ENCODE measurements at regions not wholly inside any gene's neighbourhood (a gene's known extent, or its start where the extent isn't known, plus 50 kb on each side); places are given as distances from the start of the nearest gene placed in this dataset.

- no peaks in the 10 kb centered on the region for H3K9me3 ChIP-seq (replicated peaks; ENCODE audit: control insufficient read depth, insufficient read depth, low read depth, low read length)
- BruUV-seq (replicated peaks), result no TSS peak
- DNase-seq (ENCODE audit: extremely low read depth in 1 of 4, low spot score in 3 of 4) (no peak), ATAC-seq (no peak), FAIRE-seq (no peak)
- intact Hi-C loops (cut with micrococcal nuclease), result no loop called here
- 4% methylated on average over 8 of the region's 8 CpGs for WGBS (ENCODE audit: insufficient coverage, low coverage, missing lambda C conversion rate)
- H3K27me3 ChIP-seq (ENCODE audit: control insufficient read depth in 2 of 2, insufficient read depth in 2 of 2, low read length in 2 of 2), result peaks cover 0 to 3% of the 10 kb centered on the region in 2 experiments; a peak in 2 of 5 replicates
- ChIA-PET POLR2A (no interaction called here), CTCF (ENCODE audit: low intra/inter-chr PET ratio) (no interaction called here)
- H4K20me1 ChIP-seq (replicated peaks; ENCODE audit: control insufficient read depth, insufficient read depth, low read length), result no peaks in the 10 kb centered on the region
- no peak overlapping the region for H2AFZ ChIP-seq (ENCODE audit: low read depth, low read length)
- H3K79me2 ChIP-seq (ENCODE audit: control insufficient read depth, insufficient read depth, low read length), result no peaks in the 10 kb centered on the region
- no peaks in the 10 kb centered on the region for H3K9me1 ChIP-seq (ENCODE audit: control insufficient read depth, insufficient read depth, low read length)
- H3K9ac ChIP-seq (ENCODE audit: insufficient read depth in 1 of 2, low read depth in 2 of 2, low read length in 2 of 2), result no peak overlapping the region
- H3K4me1 ChIP-seq (replicated peaks in 1 of 2; ENCODE audit: control insufficient read depth in 2 of 2, insufficient read depth in 2 of 2, low read length in 2 of 2), result no peaks in the 10 kb centered on the region
- H3K4me3 ChIP-seq, result no peak overlapping the region
- no peak overlapping the region for H3K4me2 ChIP-seq (ENCODE audit: insufficient read depth, low read length)
- in situ Hi-C loops (cut with MboI), result no loop called here
- no peak overlapping the region for H3K27ac ChIP-seq (ENCODE audit: extremely low read depth, low read depth, low read length)
- no peaks in the 10 kb centered on the region for H3K36me3 ChIP-seq (ENCODE audit: control insufficient read depth, insufficient read depth, low read length)
- TF ChIP-seq TSC22D4 (tag; IDR thresholded peaks at IDR 0.05) (no peak), RERE (CRISPR knock-in tag; IDR thresholded peaks at IDR 0.05; ENCODE audit: borderline replicate concordance) (no peak), POLR3A (IDR thresholded peaks at IDR 0.05; ENCODE audit: borderline replicate concordance, extremely low read depth, insufficient read depth, insufficient read length) (no peak), EHMT2 (IDR thresholded peaks at IDR 0.05) (no peak), MIER1 (IDR thresholded peaks at IDR 0.05; ENCODE audit: low read depth) (no peak), GATAD2B (IDR thresholded peaks at IDR 0.05; ENCODE audit: borderline replicate concordance) (no peak), STAT5A (IDR thresholded peaks at IDR 0.05; ENCODE audit: borderline replicate concordance, low read length) (no peak), HNRNPUL1 (IDR thresholded peaks at IDR 0.05; ENCODE audit: low read length) (no peak), ZNF57 (CRISPR knock-in tag; IDR thresholded peaks at IDR 0.05) (no peak), OTX1 (CRISPR knock-in tag; IDR thresholded peaks at IDR 0.05) (no peak), ZNF518B (CRISPR knock-in tag; IDR thresholded peaks at IDR 0.05) (no peak), C11orf30 (IDR thresholded peaks at IDR 0.05; ENCODE audit: low read depth) (no peak)
- TF ChIP-seq, protein P1, sequence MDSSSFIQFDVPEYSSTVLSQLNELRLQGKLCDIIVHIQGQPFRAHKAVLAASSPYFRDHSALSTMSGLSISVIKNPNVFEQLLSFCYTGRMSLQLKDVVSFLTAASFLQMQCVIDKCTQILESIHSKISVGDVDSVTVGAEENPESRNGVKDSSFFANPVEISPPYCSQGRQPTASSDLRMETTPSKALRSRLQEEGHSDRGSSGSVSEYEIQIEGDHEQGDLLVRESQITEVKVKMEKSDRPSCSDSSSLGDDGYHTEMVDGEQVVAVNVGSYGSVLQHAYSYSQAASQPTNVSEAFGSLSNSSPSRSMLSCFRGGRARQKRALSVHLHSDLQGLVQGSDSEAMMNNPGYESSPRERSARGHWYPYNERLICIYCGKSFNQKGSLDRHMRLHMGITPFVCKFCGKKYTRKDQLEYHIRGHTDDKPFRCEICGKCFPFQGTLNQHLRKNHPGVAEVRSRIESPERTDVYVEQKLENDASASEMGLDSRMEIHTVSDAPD (CRISPR knock-in tag; IDR thresholded peaks at IDR 0.05), result no peak
Observed at GRCh38 chr13:110006304-110006703, 219.9 kb upstream of the IRS2 start.
